ENCODE measurements at regions not wholly inside any gene's neighbourhood (a gene's known extent, or its start where the extent isn't known, plus 50 kb on each side); places are given as distances from the start of the nearest gene placed in this dataset.

GRCh38 chr11:127425281-127425680 lies 424.7 kb upstream of the KIRREL3 start:
- Mint-ChIP-seq H3K27me3 (ENCODE audit: low read depth) (no peaks in the 10 kb centered on the region), H3K27ac (no peak overlapping the region)
- POLR2A ChIA-PET = no interaction called here

More at GRCh38 chr11:127425281-127425680, 424.7 kb upstream of the KIRREL3 start:
- Mint-ChIP-seq H3K36me3 (no peaks in the 10 kb centered on the region), H3K4me1 (no peaks in the 10 kb centered on the region), H3K9me3 (no peaks in the 10 kb centered on the region), H3K4me3 (no peak overlapping the region)
- CTCF ChIA-PET = no interaction called here
- ATAC-seq (no peak), DNase-seq (ENCODE audit: low spot score) (no peak)
- TF ChIP-seq ZNF396 (CRISPR knock-in tag; IDR thresholded peaks at IDR 0.05; ENCODE audit: borderline replicate concordance) (no peak), TP53 (CRISPR knock-in tag; IDR thresholded peaks at IDR 0.05) (no peak), ZNF263 (CRISPR knock-in tag; IDR thresholded peaks at IDR 0.05; ENCODE audit: low read depth) (no peak), JAZF1 (CRISPR knock-in tag; IDR thresholded peaks at IDR 0.05) (no peak), ZNF532 (CRISPR knock-in tag; IDR thresholded peaks at IDR 0.05; ENCODE audit: borderline replicate concordance) (no peak), HMGA2 (CRISPR knock-in tag; IDR thresholded peaks at IDR 0.05) (no peak), CREM (CRISPR knock-in tag; IDR thresholded peaks at IDR 0.05) (no peak), SP1 (CRISPR knock-in tag; conservative IDR thresholded peaks at IDR 0.05) (no peak), MXD4 (CRISPR knock-in tag; IDR thresholded peaks at IDR 0.05; ENCODE audit: borderline replicate concordance) (no peak), FOXJ3 (CRISPR knock-in tag; IDR thresholded peaks at IDR 0.05; ENCODE audit: borderline replicate concordance) (no peak), ATF6 (CRISPR knock-in tag; IDR thresholded peaks at IDR 0.05) (no peak), TEAD1 (CRISPR knock-in tag; IDR thresholded peaks at IDR 0.05) (no peak), ATF2 (CRISPR knock-in tag; IDR thresholded peaks at IDR 0.05; ENCODE audit: borderline replicate concordance, low read depth) (no peak), NR2C2 (CRISPR knock-in tag; IDR thresholded peaks at IDR 0.05) (no peak), SOX15 (CRISPR knock-in tag; IDR thresholded peaks at IDR 0.05) (no peak), IRF1 (CRISPR knock-in tag; IDR thresholded peaks at IDR 0.05) (no peak), OVOL2 (CRISPR knock-in tag; IDR thresholded peaks at IDR 0.05; ENCODE audit: borderline replicate concordance) (no peak)
- TF ChIP-seq, protein P1, sequence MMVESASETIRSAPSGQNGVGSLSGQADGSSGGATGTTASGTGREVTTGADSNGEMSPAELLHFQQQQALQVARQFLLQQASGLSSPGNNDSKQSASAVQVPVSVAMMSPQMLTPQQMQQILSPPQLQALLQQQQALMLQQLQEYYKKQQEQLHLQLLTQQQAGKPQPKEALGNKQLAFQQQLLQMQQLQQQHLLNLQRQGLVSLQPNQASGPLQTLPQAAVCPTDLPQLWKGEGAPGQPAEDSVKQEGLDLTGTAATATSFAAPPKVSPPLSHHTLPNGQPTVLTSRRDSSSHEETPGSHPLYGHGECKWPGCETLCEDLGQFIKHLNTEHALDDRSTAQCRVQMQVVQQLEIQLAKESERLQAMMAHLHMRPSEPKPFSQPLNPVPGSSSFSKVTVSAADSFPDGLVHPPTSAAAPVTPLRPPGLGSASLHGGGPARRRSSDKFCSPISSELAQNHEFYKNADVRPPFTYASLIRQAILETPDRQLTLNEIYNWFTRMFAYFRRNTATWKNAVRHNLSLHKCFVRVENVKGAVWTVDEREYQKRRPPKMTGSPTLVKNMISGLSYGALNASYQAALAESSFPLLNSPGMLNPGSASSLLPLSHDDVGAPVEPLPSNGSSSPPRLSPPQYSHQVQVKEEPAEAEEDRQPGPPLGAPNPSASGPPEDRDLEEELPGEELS (CRISPR knock-in tag; IDR thresholded peaks at IDR 0.05) = no peak
- TF ChIP-seq, protein P2, sequence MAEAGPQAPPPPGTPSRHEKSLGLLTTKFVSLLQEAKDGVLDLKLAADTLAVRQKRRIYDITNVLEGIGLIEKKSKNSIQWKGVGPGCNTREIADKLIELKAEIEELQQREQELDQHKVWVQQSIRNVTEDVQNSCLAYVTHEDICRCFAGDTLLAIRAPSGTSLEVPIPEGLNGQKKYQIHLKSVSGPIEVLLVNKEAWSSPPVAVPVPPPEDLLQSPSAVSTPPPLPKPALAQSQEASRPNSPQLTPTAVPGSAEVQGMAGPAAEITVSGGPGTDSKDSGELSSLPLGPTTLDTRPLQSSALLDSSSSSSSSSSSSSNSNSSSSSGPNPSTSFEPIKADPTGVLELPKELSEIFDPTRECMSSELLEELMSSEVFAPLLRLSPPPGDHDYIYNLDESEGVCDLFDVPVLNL (CRISPR knock-in tag; IDR thresholded peaks at IDR 0.05; ENCODE audit: borderline replicate concordance, low read depth) = no peak
- TF ChIP-seq, protein P3, sequence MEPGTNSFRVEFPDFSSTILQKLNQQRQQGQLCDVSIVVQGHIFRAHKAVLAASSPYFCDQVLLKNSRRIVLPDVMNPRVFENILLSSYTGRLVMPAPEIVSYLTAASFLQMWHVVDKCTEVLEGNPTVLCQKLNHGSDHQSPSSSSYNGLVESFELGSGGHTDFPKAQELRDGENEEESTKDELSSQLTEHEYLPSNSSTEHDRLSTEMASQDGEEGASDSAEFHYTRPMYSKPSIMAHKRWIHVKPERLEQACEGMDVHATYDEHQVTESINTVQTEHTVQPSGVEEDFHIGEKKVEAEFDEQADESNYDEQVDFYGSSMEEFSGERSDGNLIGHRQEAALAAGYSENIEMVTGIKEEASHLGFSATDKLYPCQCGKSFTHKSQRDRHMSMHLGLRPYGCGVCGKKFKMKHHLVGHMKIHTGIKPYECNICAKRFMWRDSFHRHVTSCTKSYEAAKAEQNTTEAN (CRISPR knock-in tag; IDR thresholded peaks at IDR 0.05) = no peak

Data from WTC11 (cell line).